Fibroblast of lung (primary cell): ENCODE measurements at regions not wholly inside any gene's neighbourhood (a gene's known extent, or its start where the extent isn't known, plus 50 kb on each side); places are given as distances from the start of the nearest gene placed in this dataset.

ENCODE experiments used
- DNase-seq, 2 donors: peaks; one replicate each; pipeline versions ENCODE4 v3.0.0 to v3.0.0-alpha.2; 2010; ENCODE audit warnings: low read depth in 2 of 2
- H2AFZ ChIP-seq: 2 replicates; pipeline ENCODE4 v1.5.1; 2012; ENCODE audit warnings: low read length, control low read depth, inconsistent platforms
- H3K27ac ChIP-seq: 2 replicates; pipeline ENCODE4 v1.5.1; 2011; ENCODE audit warnings: low read length, control low read depth; ENCODE audit not compliant: insufficient read depth
- H3K27me3 ChIP-seq: 2 replicates; pipeline ENCODE4 v1.5.1; 2011; ENCODE audit warnings: mild to moderate bottlenecking, low read length; ENCODE audit not compliant: control insufficient read depth, insufficient read depth
- H3K36me3 ChIP-seq: 2 replicates; pipeline ENCODE4 v1.5.1; 2011; ENCODE audit warnings: low read length; ENCODE audit not compliant: control insufficient read depth, insufficient read depth
- H3K4me1 ChIP-seq: 2 replicates; pipeline ENCODE4 v1.5.1; 2011; ENCODE audit warnings: low read length; ENCODE audit not compliant: control insufficient read depth, insufficient read depth; ENCODE audit errors: extremely low read depth
- H3K4me2 ChIP-seq: 2 replicates; pipeline ENCODE4 v1.5.1; 2011; ENCODE audit warnings: low read length, control low read depth; ENCODE audit not compliant: insufficient read depth; ENCODE audit errors: extremely low read depth
- H3K4me3 ChIP-seq, 4 experiments: fragments of 200-600 bp in 1 of 4; sonication (generic) in 1 of 4; replicated peaks in 1 of 4; 2 replicates each; pipeline ENCODE4 v1.5.1; 2011 to 2016; ENCODE audit warnings: low read length in 4 of 4, low read depth in 3 of 4, mild to moderate bottlenecking in 3 of 4, control low read depth in 2 of 4, inconsistent platforms in 1 of 4, mixed read lengths in 1 of 4; ENCODE audit not compliant: insufficient read depth in 1 of 4; ENCODE audit errors: control extremely low read depth in 1 of 4
- H3K79me2 ChIP-seq: 2 replicates; pipeline ENCODE4 v1.5.1; 2012; ENCODE audit warnings: mild to moderate bottlenecking, low read length, inconsistent platforms; ENCODE audit not compliant: control insufficient read depth, insufficient read depth
- H3K9ac ChIP-seq: 2 replicates; pipeline ENCODE4 v1.5.1; 2011; ENCODE audit warnings: mild to moderate bottlenecking, low read length, control low read depth; ENCODE audit not compliant: insufficient read depth
- H3K9me3 ChIP-seq: 2 replicates; pipeline ENCODE4 v1.5.1; 2012; ENCODE audit warnings: low read depth, low read length; ENCODE audit not compliant: control insufficient read depth, insufficient read depth
- H4K20me1 ChIP-seq: 2 replicates; pipeline ENCODE4 v1.5.1; 2011; ENCODE audit warnings: low read length; ENCODE audit not compliant: control insufficient read depth, insufficient read depth; ENCODE audit errors: extremely low read depth
- CTCF ChIP-seq, 2 donors: IDR thresholded peaks in 1 of 2; conservative IDR thresholded peaks in 1 of 2; 1 replicate in 1 of 2; 2 replicates in 1 of 2; pipeline ENCODE4 v1.5.1; 2011 to 2012; ENCODE audit warnings: low read length in 2 of 2, control low read depth in 1 of 2, inconsistent platforms in 1 of 2, low read depth in 1 of 2, mild to moderate bottlenecking in 1 of 2
- EZH2 ChIP-seq: IDR thresholded peaks from 2 replicates; pipeline ENCODE4 v1.5.1; 2012; ENCODE audit warnings: low read length, control low read depth, mild to moderate bottlenecking; ENCODE audit errors: missing control alignments

DNA sequence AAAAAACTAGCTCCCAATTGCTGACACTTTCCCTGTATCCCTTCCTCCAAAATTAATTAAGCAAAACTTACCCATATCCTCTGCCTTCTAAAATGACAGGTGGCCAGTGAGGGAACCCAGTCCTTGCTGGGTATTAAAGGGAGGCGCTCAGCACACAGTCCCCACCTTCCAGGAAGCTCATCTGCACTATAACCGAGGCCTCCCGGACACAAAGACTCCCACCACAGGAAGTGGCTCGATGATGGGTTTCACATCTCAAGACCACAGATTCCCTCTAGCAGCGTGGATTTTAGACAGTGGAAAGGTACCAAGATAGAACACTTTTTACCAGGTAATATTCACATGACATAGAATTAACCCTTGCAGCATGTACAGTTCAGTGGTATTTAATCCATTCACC, 126.8 kb upstream of the NCOR2 start:
- H3K36me3 ChIP-seq, result no peaks in the 10 kb centered on the region
- H3K4me1 ChIP-seq, result peaks cover 2% of the 10 kb centered on the region
- H3K9me3 ChIP-seq, result no peaks in the 10 kb centered on the region
- H3K27me3 ChIP-seq, result peaks cover 7% of the 10 kb centered on the region
- H4K20me1 ChIP-seq, result no peaks in the 10 kb centered on the region
- no peak overlapping the region for H3K4me2 ChIP-seq
- no peak overlapping the region for H3K27ac ChIP-seq
- DNase-seq, result no peak
- H3K79me2 ChIP-seq, result no peaks in the 10 kb centered on the region
- TF ChIP-seq EZH2 (no peak), CTCF (conservative IDR thresholded peaks at IDR 0.05 in 1 of 2, IDR thresholded peaks at IDR 0.05 in 1 of 2; ENCODE audit: low read depth in 1 of 2, low read length in 2 of 2) (no peak)
- no peak overlapping the region for H2AFZ ChIP-seq
- H3K9ac ChIP-seq, result no peak overlapping the region
- no peak overlapping the region for H3K4me3 ChIP-seq

- Histone ChIP-seq H3K79me2 (no peaks in the 10 kb centered on the region), H3K36me3 (no peaks in the 10 kb centered on the region), H4K20me1 (no peaks in the 10 kb centered on the region), H3K4me2 (no peak overlapping the region), H3K9ac (no peak overlapping the region), H3K4me3 (no peak overlapping the region), H3K27ac (no peak overlapping the region), H3K4me1 (peaks cover 2% of the 10 kb centered on the region), H2AFZ (no peak overlapping the region), H3K27me3 (peaks cover 3% of the 10 kb centered on the region), H3K9me3 (no peaks in the 10 kb centered on the region)
- no peak for TF ChIP-seq EZH2
- no peak for TF ChIP-seq CTCF (conservative IDR thresholded peaks at IDR 0.05 in 1 of 2, IDR thresholded peaks at IDR 0.05 in 1 of 2; ENCODE audit: low read depth in 1 of 2, low read length in 2 of 2)
- no peak for DNase-seq
Observed at GRCh38 chr12:124693111-124693723, 125.8 kb upstream of the NCOR2 start.

- no peak overlapping the region for H3K27ac ChIP-seq
- H3K9ac ChIP-seq, result no peak overlapping the region
- H3K4me2 ChIP-seq, result no peak overlapping the region
- H3K27me3 ChIP-seq, result peaks cover 3% of the 10 kb centered on the region
- TF ChIP-seq CTCF (conservative IDR thresholded peaks at IDR 0.05 in 1 of 2, IDR thresholded peaks at IDR 0.05 in 1 of 2; ENCODE audit: low read depth in 1 of 2, low read length in 2 of 2), result no peak
- TF ChIP-seq EZH2, result no peak
- DNase-seq, result no peak
- no peak overlapping the region for H3K4me3 ChIP-seq
- H4K20me1 ChIP-seq, result no peaks in the 10 kb centered on the region
- H3K9me3 ChIP-seq, result no peaks in the 10 kb centered on the region
- peaks cover 4% of the 10 kb centered on the region for H3K4me1 ChIP-seq
- H2AFZ ChIP-seq, result no peak overlapping the region
- H3K79me2 ChIP-seq, result no peaks in the 10 kb centered on the region
- H3K36me3 ChIP-seq, result no peaks in the 10 kb centered on the region
Observed at GRCh38 chr12:124692443-124692842, 125.0 kb upstream of the NCOR2 start.
